ENCODE measurements at regions not wholly inside any gene's neighbourhood (a gene's known extent, or its start where the extent isn't known, plus 50 kb on each side); places are given as distances from the start of the nearest gene placed in this dataset.
"Not testable (repeated sequence)": the region's sequence is repeated elsewhere in the genome, so short reads cannot be mapped to it uniquely, and the experiment has no call there.

GRCh38 chr20:48226642-48227041 lies 441.4 kb upstream of the SULF2 start:
- no peak overlapping the region for H3K27ac Mint-ChIP-seq
- no peaks in the 10 kb centered on the region for H3K4me1 Mint-ChIP-seq (ENCODE audit: low read depth)
- H3K9me3 Mint-ChIP-seq = peaks cover 19% of the 10 kb centered on the region
- H3K4me3 Mint-ChIP-seq = no peak overlapping the region
- peaks cover 4% of the 10 kb centered on the region for H3K27me3 Mint-ChIP-seq
- H3K36me3 Mint-ChIP-seq (ENCODE audit: low read depth) = no peaks in the 10 kb centered on the region

- no peaks in the 10 kb centered on the region for H3K4me1 Mint-ChIP-seq (ENCODE audit: low read depth)
- no peak overlapping the region for H3K4me3 Mint-ChIP-seq
- H3K36me3 Mint-ChIP-seq (ENCODE audit: low read depth) = no peaks in the 10 kb centered on the region
- H3K27ac Mint-ChIP-seq = no peak overlapping the region
- H3K9me3 Mint-ChIP-seq = peaks cover 3% of the 10 kb centered on the region
- H3K27me3 Mint-ChIP-seq = peaks cover 4% of the 10 kb centered on the region
Measured at GRCh38 chr20:48224533-48225050, 439.3 kb upstream of the SULF2 start.

- Mint-ChIP-seq H3K4me3 (no peak overlapping the region), H3K27me3 (peaks cover 4% of the 10 kb centered on the region), H3K4me1 (ENCODE audit: low read depth) (no peaks in the 10 kb centered on the region), H3K27ac (no peak overlapping the region), H3K9me3 (no peaks in the 10 kb centered on the region), H3K36me3 (ENCODE audit: low read depth) (no peaks in the 10 kb centered on the region)
Measured at GRCh38 chr20:48223715-48224114, 438.4 kb upstream of the SULF2 start.

GRCh38 chr20:48222595-48223180 lies 437.4 kb upstream of the SULF2 start:
- Mint-ChIP-seq H3K27me3 (peaks cover 4% of the 10 kb centered on the region), H3K4me1 (ENCODE audit: low read depth) (no peaks in the 10 kb centered on the region), H3K27ac (no peak overlapping the region), H3K36me3 (ENCODE audit: low read depth) (no peaks in the 10 kb centered on the region), H3K9me3 (no peaks in the 10 kb centered on the region), H3K4me3 (no peak overlapping the region)

GRCh38 chr20:48220033-48220633 lies 434.9 kb upstream of the SULF2 start:
- H3K36me3 Mint-ChIP-seq (ENCODE audit: low read depth) = no peaks in the 10 kb centered on the region
- no peak overlapping the region for H3K4me3 Mint-ChIP-seq
- H3K27me3 Mint-ChIP-seq = peaks cover 4% of the 10 kb centered on the region

GRCh38 chr20:48219306-48219705 lies 434.0 kb upstream of the SULF2 start:
- peaks cover 4% of the 10 kb centered on the region for H3K27me3 Mint-ChIP-seq
- no peaks in the 10 kb centered on the region for H3K4me1 Mint-ChIP-seq (ENCODE audit: low read depth)
- H3K36me3 Mint-ChIP-seq (ENCODE audit: low read depth) = no peaks in the 10 kb centered on the region
- H3K9me3 Mint-ChIP-seq = no peaks in the 10 kb centered on the region
- no peak overlapping the region for H3K27ac Mint-ChIP-seq
- no peak overlapping the region for H3K4me3 Mint-ChIP-seq

More at GRCh38 chr20:48220033-48220633, 434.9 kb upstream of the SULF2 start:
- H3K27ac Mint-ChIP-seq = no peak overlapping the region
- H3K9me3 Mint-ChIP-seq = no peaks in the 10 kb centered on the region
- H3K4me1 Mint-ChIP-seq (ENCODE audit: low read depth) = no peaks in the 10 kb centered on the region

- Mint-ChIP-seq H3K27me3 (no peaks in the 10 kb centered on the region), H3K9me3 (no peaks in the 10 kb centered on the region), H3K36me3 (ENCODE audit: low read depth) (no peaks in the 10 kb centered on the region), H3K4me3 (no peak overlapping the region), H3K27ac (no peak overlapping the region), H3K4me1 (ENCODE audit: low read depth) (no peaks in the 10 kb centered on the region)
Measured at GRCh38 chr20:48217190-48217589, 431.9 kb upstream of the SULF2 start.

GRCh38 chr20:48215536-48215935 lies 430.3 kb upstream of the SULF2 start:
- Mint-ChIP-seq H3K27me3 (no peaks in the 10 kb centered on the region), H3K4me3 (no peak overlapping the region), H3K4me1 (ENCODE audit: low read depth) (no peaks in the 10 kb centered on the region), H3K36me3 (ENCODE audit: low read depth) (no peaks in the 10 kb centered on the region), H3K27ac (no peak overlapping the region), H3K9me3 (no peaks in the 10 kb centered on the region)

GRCh38 chr20:48214601-48215000 lies 429.3 kb upstream of the SULF2 start:
- H3K9me3 Mint-ChIP-seq = no peaks in the 10 kb centered on the region
- no peak overlapping the region for H3K27ac Mint-ChIP-seq
- no peaks in the 10 kb centered on the region for H3K4me1 Mint-ChIP-seq (ENCODE audit: low read depth)
- H3K4me3 Mint-ChIP-seq = no peak overlapping the region
- no peaks in the 10 kb centered on the region for H3K36me3 Mint-ChIP-seq (ENCODE audit: low read depth)
- no peaks in the 10 kb centered on the region for H3K27me3 Mint-ChIP-seq

GRCh38 chr20:48213635-48214034 lies 428.4 kb upstream of the SULF2 start:
- H3K4me3 Mint-ChIP-seq, H3K9me3 Mint-ChIP-seq, H3K27me3 Mint-ChIP-seq: not testable (repeated sequence)

GRCh38 chr20:48212806-48213509 lies 427.7 kb upstream of the SULF2 start:
- Mint-ChIP-seq H3K4me1 (ENCODE audit: low read depth) (no peaks in the 10 kb centered on the region), H3K4me3 (no peak overlapping the region), H3K27me3 (no peaks in the 10 kb centered on the region), H3K27ac (no peak overlapping the region), H3K36me3 (ENCODE audit: low read depth) (no peaks in the 10 kb centered on the region), H3K9me3 (no peaks in the 10 kb centered on the region)

More at GRCh38 chr20:48213635-48214034, 428.4 kb upstream of the SULF2 start:
- not testable (repeated sequence) for H3K36me3 Mint-ChIP-seq (ENCODE audit: low read depth); H3K27ac Mint-ChIP-seq; H3K4me1 Mint-ChIP-seq (ENCODE audit: low read depth)

- H3K36me3 Mint-ChIP-seq (ENCODE audit: low read depth) = no peaks in the 10 kb centered on the region
Measured at GRCh38 chr20:48211847-48212246, 426.6 kb upstream of the SULF2 start.

GRCh38 chr20:48211238-48211637 lies 426.0 kb upstream of the SULF2 start:
- Mint-ChIP-seq H3K4me1 (ENCODE audit: low read depth) (no peaks in the 10 kb centered on the region), H3K9me3 (no peaks in the 10 kb centered on the region), H3K4me3 (no peak overlapping the region), H3K27ac (no peak overlapping the region), H3K36me3 (ENCODE audit: low read depth) (no peaks in the 10 kb centered on the region), H3K27me3 (no peaks in the 10 kb centered on the region)

More at GRCh38 chr20:48211847-48212246, 426.6 kb upstream of the SULF2 start:
- Mint-ChIP-seq H3K27ac (no peak overlapping the region), H3K4me3 (no peak overlapping the region), H3K27me3 (no peaks in the 10 kb centered on the region), H3K9me3 (no peaks in the 10 kb centered on the region), H3K4me1 (ENCODE audit: low read depth) (no peaks in the 10 kb centered on the region)

GRCh38 chr20:48210111-48211027 lies 425.1 kb upstream of the SULF2 start:
- Mint-ChIP-seq H3K9me3 (no peaks in the 10 kb centered on the region), H3K36me3 (ENCODE audit: low read depth) (no peaks in the 10 kb centered on the region), H3K27me3 (no peaks in the 10 kb centered on the region), H3K4me1 (ENCODE audit: low read depth) (no peaks in the 10 kb centered on the region), H3K4me3 (no peak overlapping the region), H3K27ac (no peak overlapping the region)
